Amniotic epithelial cell (primary cell): ENCODE measurements at regions not wholly inside any gene's neighbourhood (a gene's known extent, or its start where the extent isn't known, plus 50 kb on each side); places are given as distances from the start of the nearest gene placed in this dataset.
"Not testable (repeated sequence)": the region's sequence is repeated elsewhere in the genome, so short reads cannot be mapped to it uniquely, and the experiment has no call there.

ENCODE experiments used
- DNase-seq: peaks from one replicate; pipeline ENCODE4 v3.0.0-alpha.2; 2010; ENCODE audit warnings: low read depth

- DNase-seq, result peak; percentile 41
These were observed 121.6 kb downstream of the CASP12 start for GRCh38 chr11:104776501-104777170.

- DNase-seq, result no peak
These were observed 123.7 kb downstream of the CASP12 start for GRCh38 chr11:104774578-104774977.

- DNase-seq, result peak; percentile 95
These were observed 125.4 kb downstream of the CASP12 start for GRCh38 chr11:104772806-104773241.

GRCh38 chr11:104771763-104772162, 126.5 kb downstream of the CASP12 start:
- DNase-seq, result peak; percentile 66

- not testable (repeated sequence) for DNase-seq
These were observed 127.2 kb downstream of the CASP12 start for GRCh38 chr11:104771046-104771445.

- DNase-seq, result no peak
These were observed 132.7 kb downstream of the CASP12 start for GRCh38 chr11:104765401-104766095.

- peak; percentile 6 for DNase-seq
These were observed 133.6 kb downstream of the CASP12 start for GRCh38 chr11:104764710-104765045.

GRCh38 chr11:104763930-104764709, 134.1 kb downstream of the CASP12 start:
- no peak for DNase-seq

- DNase-seq, result no peak
These were observed 136.7 kb downstream of the CASP12 start for GRCh38 chr11:104761511-104761910.

- no peak for DNase-seq
These were observed 138.8 kb downstream of the CASP12 start for GRCh38 chr11:104759464-104759863.

- DNase-seq, result no peak
These were observed 159.3 kb downstream of the CASP12 start for GRCh38 chr11:104738918-104739317.

GRCh38 chr11:104738208-104738607, 160.1 kb downstream of the CASP12 start:
- no peak for DNase-seq

GRCh38 chr11:104736502-104736901, 161.8 kb downstream of the CASP12 start:
- no peak for DNase-seq

- no peak for DNase-seq
These were observed 163.3 kb downstream of the CASP12 start for GRCh38 chr11:104734998-104735397.

- no peak for DNase-seq
These were observed 166.4 kb downstream of the CASP12 start for GRCh38 chr11:104731890-104732289.

GRCh38 chr11:104728927-104729326, 169.3 kb downstream of the CASP12 start:
- no peak for DNase-seq

GRCh38 chr11:104727768-104728167, 170.5 kb downstream of the CASP12 start:
- no peak for DNase-seq

- no peak for DNase-seq
These were observed 171.2 kb downstream of the CASP12 start for GRCh38 chr11:104727095-104727494.

GRCh38 chr11:104725796-104726408, 172.4 kb downstream of the CASP12 start:
- DNase-seq, result peak; percentile 14

- peak; percentile 14 for DNase-seq
These were observed 184.9 kb downstream of the CASP12 start for GRCh38 chr11:104713401-104713800.

GRCh38 chr11:104705490-104706190, 192.6 kb downstream of the CASP12 start:
- DNase-seq, result peak; percentile 40

GRCh38 chr11:104704888-104705287, 193.4 kb downstream of the CASP12 start:
- no peak for DNase-seq
